COR-L47 (cell line): ENCODE measurements at regions not wholly inside any gene's neighbourhood (a gene's known extent, or its start where the extent isn't known, plus 50 kb on each side); places are given as distances from the start of the nearest gene placed in this dataset.
"Not testable (repeated sequence)": the region's sequence is repeated elsewhere in the genome, so short reads cannot be mapped to it uniquely, and the experiment has no call there.

Source experiments
- DNase-seq: peaks from one replicate; lab custom pipeline; 2025; lab: John Stamatoyannopoulos, UW

GRCh38 chr3:79960594-79960993, 192.8 kb upstream of the ROBO1 start:
- no peak for DNase-seq

GRCh38 chr3:79957066-79957465, 189.3 kb upstream of the ROBO1 start:
- no peak for DNase-seq

GRCh38 chr3:79954756-79955155, 187.0 kb upstream of the ROBO1 start:
- DNase-seq, result no peak

- peak; percentile 60 for DNase-seq
These were observed 185.8 kb upstream of the ROBO1 start for GRCh38 chr3:79953591-79954101.

- DNase-seq, result not testable (repeated sequence)
These were observed 183.6 kb upstream of the ROBO1 start for GRCh38 chr3:79951426-79951825.

GRCh38 chr3:79947957-79948356, 180.2 kb upstream of the ROBO1 start:
- no peak for DNase-seq

GRCh38 chr3:79947469-79947868, 179.7 kb upstream of the ROBO1 start:
- no peak for DNase-seq

GRCh38 chr3:79937567-79937966, 169.8 kb upstream of the ROBO1 start:
- DNase-seq, result no peak

GRCh38 chr3:79930196-79930595, 162.4 kb upstream of the ROBO1 start:
- DNase-seq, result no peak

- no peak for DNase-seq
These were observed 161.1 kb upstream of the ROBO1 start for GRCh38 chr3:79928687-79929408.

- no peak for DNase-seq
These were observed 158.7 kb upstream of the ROBO1 start for GRCh38 chr3:79926522-79926921.

GRCh38 chr3:79922633-79923032, 154.8 kb upstream of the ROBO1 start:
- no peak for DNase-seq

- no peak for DNase-seq
These were observed 149.8 kb upstream of the ROBO1 start for GRCh38 chr3:79917561-79917960.

GRCh38 chr3:79910337-79910736, 142.5 kb upstream of the ROBO1 start:
- DNase-seq, result no peak

GRCh38 chr3:79906106-79906505, 138.3 kb upstream of the ROBO1 start:
- DNase-seq, result no peak

GRCh38 chr3:79902151-79902550, 134.4 kb upstream of the ROBO1 start:
- no peak for DNase-seq

GRCh38 chr3:79898907-79899306, 131.1 kb upstream of the ROBO1 start:
- no peak for DNase-seq

GRCh38 chr3:79896086-79896485, 128.3 kb upstream of the ROBO1 start:
- no peak for DNase-seq

GRCh38 chr3:79887213-79887612, 119.4 kb upstream of the ROBO1 start:
- DNase-seq, result no peak

GRCh38 chr3:79886204-79886603, 118.4 kb upstream of the ROBO1 start:
- no peak for DNase-seq

GRCh38 chr3:79885407-79885806, 117.6 kb upstream of the ROBO1 start:
- DNase-seq, result peak; percentile 5

GRCh38 chr3:79884354-79884753, 116.6 kb upstream of the ROBO1 start:
- no peak for DNase-seq

- DNase-seq, result no peak
These were observed 113.6 kb upstream of the ROBO1 start for GRCh38 chr3:79881431-79881830.

- no peak for DNase-seq
These were observed 110.9 kb upstream of the ROBO1 start for GRCh38 chr3:79878708-79879107.
